Renal cortical epithelial cell (primary cell): ENCODE measurements at regions not wholly inside any gene's neighbourhood (a gene's known extent, or its start where the extent isn't known, plus 50 kb on each side); places are given as distances from the start of the nearest gene placed in this dataset.
A peak's percentile ranks its signal among the peaks of the same experiment; 100 is the strongest.
"Not testable (repeated sequence)": the region's sequence is repeated elsewhere in the genome, so short reads cannot be mapped to it uniquely, and the experiment has no call there.

Experiments used
- DNase-seq: peaks from one replicate; pipeline ENCODE4 v3.0.0-alpha.2; 2011; ENCODE audit warnings: low read depth

DNA sequence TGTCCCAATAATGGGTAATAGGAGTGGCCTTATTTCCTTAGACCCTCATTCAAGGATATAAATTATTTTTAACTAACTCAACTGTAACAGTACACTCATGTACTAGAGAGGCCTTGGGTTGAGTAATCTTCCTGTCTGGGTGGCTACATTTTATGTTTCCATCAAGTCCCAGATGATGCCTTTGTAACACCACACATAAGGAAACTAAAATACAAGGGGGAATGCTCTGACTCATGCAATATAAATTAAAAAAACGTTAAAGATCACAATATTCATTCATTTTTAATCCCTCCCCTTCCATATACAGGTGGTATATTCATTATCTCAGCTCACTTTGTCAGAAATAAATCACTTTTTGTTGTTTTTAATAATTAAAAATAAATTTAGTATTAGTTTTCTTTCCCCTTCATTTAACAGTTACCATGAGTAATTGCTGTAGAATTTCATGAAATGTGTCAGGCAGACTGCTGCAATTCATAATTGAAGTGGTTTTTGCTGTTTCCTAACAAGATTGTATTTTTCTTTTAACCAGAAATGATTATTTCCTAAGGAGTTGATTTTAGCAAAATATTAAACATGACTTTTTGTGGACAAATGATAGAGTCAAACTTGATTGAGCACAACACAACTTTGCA lies 1403.6 kb downstream of the SUCLG1 start:
- DNase-seq: peak; percentile 94

DNA sequence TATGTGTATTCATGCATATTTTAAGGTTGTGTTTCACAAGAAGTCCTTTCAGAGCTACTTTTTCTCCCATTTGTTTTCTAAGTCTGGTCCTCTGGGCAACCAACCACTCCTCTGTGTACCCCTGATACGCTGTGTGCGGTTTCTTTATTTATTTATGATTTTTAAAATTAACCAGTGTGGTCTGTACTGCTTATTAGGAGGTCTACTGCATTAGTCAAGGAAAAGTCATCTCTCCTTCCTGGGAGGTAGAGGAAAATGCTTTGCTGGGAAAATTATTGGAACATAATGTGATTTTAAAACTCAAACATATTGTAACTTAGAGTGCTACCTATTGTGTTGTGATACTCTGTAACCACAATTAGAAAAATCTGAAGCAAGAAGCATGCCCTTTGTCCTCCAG lies 1404.3 kb downstream of the SUCLG1 start:
- DNase-seq: no peak

DNA sequence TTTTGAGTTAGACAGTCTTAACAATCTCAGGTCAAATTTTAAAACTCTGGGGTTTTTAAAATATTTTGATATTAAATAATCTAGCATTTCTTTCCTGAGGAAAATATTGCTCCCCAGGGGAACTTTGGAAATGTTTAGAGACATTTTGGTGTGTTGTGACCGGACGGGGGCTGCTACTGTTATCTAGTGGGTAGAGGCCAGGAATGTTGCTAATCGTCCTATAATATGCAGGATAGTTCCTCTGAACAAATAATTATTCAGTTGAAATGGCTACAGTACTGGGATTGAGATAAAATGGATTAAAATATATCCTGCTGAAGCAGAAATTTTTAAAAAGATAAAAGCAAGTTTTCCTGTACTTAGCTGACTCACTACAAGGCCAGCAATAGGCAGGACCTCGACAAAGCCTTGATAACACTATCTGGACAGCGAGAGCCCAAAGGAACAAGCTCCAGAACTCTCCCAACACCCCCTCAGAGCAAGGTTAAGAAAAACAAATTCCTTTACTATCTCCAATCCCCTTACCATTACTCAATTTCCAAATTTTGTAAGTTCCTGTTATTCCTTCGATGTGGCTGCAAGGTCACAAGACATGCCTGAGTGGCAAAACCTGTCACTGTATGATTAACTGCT lies 1407.4 kb downstream of the SUCLG1 start:
- no peak for DNase-seq

DNA sequence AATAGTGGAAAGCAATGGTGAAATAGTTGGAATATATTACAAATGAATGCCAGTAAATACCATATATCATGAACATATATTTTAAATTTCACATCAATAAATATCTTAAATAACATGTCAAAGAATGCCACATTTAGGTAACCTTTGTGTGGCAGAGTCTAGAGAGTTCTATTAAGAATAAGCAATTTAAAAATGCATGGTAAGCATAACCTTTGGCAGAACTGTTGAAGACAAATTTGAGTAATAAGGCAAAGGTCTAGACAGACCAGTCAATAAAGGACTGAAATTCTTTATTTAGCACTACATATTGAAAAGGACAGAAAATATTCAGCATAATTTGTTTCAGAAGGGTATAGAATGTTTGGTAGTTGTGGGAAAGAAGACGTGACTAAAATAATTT lies 1417.0 kb downstream of the SUCLG1 start:
- DNase-seq: no peak

DNA sequence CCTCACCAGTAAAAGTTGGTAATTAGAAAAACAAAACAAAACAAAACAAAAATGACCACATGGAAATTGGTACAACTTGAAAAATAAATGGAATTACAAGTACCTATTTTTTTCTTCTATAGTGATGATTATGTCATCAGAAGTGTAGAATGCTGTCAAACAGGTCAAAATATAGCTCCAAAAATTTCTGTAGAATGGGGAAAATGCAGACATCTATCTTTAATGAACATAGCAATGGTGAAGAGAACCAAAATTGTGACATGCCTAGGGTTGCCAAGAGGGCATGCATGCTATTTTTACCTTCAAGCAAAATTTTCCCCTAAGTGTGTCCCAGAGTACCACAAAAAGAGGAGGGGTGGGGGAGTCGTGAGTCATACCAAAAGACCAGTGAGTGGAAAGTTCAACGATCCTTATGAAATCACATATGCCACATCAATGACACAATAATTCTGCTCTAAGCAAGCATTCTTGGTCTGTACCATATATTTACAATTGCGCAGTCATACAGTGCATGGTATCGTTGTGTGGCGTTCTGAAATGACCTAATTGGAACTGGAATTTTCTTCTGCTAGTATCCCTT lies 1436.4 kb downstream of the SUCLG1 start:
- DNase-seq: peak; percentile 27

DNA sequence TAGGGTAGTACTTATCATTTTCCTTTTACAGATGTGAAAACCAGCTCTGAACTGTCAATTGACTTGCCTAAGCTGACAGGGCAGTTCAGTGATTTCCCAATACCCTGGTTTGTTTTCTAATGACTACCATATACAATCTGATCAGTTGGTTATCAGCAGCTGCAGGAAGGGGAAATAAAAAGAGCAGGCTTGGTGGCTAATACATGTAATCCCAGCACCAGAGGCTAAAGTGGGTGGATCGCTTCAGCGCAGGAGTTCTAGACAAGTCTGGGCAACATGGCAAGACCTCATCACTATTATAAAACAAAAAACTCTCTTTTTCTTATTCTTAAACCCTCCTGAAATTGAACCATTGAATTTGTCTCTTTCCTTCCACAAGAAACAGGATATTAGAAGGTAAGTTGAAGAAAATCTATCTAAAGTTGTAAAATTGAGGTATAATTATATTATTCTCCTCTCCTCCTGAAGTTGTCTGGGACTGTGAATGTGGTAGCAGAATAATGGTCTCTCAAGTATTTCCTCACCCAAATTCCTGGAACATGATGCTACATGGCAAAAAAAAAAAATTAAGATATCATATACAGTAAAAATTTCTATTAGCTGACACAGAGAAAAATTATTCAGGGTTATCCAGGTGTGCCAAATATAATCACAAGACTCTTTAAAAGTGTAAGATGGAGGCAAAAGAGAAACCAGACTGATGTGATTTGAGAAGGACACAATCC lies 1441.6 kb downstream of the SUCLG1 start:
- no peak for DNase-seq

DNA sequence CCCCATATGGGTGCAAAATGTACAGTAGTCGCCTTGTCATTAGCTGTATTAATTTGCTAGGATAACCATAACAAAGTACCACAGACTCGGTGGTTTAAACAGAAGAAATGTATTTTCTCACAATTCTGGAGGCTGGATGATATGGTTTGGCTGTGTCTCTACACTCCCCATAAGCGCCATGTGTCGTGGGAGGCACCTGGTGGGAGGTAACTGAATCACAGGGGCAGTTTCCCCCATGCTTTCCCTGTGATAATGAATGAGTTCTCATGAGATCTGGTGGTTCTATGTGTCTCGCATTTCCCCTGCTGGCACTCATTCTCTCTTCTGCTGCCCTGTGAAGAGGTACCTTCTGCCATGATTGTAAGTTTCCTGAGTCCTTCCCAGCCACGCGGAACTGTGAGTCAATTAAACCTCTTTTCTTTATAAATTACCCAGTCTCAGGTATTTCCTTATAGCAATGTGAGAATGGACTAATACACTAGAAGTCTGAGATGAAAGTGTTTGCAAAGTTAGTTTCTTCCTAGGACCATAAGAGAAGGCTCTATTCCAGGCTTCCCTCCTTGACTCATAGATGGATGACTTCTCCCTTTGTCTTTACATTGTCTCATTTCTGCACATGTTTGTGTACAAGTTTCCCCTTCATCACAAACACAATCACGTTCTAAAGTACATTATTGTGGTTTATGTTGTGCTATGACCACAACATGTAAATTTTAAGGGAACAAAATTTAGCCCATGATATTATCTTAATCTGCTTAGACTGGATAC lies 1442.6 kb downstream of the SUCLG1 start:
- DNase-seq: no peak

DNA sequence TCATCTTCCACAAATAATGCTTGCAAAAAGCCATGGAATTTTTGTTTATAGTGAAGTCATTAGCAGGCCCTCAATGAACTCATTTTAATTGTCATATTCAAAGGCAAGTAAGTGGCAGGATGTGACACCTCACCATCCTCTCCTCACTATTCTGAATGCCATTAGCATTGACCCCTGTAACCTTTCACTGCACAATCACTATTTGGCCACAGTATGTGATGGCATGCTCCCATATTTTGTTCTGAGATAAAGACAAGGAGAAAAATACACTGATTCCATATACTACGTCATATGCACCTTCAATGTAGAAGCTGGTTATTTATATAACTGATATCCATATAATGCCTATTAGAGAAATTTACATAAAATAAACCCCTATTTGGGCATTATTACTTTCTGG lies 1443.2 kb downstream of the SUCLG1 start:
- DNase-seq: no peak

DNA sequence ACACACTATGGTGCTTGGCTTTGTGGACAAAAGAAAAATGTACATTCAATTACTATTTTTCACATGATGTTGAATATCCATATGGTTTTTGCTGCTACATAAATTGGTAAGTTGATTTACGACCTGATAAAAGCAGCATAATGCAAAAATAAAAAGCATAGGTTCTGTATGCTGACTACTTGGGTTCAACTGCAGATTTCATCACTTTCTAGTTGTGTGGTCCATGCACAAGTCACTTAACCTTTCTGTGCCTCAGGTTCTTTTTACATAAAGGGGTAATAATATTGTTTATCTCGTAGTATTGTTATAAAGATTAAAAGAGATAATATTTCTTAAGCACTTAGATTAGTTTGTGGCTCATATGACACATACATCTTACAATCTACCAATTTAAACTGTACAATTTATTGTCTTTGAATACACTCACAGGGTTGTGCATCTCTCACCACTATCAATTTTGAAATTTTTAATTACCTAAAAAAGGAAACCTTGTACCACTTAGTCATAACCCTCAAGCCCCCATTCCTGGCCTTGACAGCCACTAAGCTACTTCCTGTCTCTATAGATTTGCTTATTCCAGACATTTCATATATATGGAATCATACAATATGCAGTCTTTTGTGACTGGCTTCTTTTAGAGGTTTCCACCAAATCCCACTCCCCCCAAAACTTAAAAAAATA lies 1443.9 kb downstream of the SUCLG1 start:
- no peak for DNase-seq

DNA sequence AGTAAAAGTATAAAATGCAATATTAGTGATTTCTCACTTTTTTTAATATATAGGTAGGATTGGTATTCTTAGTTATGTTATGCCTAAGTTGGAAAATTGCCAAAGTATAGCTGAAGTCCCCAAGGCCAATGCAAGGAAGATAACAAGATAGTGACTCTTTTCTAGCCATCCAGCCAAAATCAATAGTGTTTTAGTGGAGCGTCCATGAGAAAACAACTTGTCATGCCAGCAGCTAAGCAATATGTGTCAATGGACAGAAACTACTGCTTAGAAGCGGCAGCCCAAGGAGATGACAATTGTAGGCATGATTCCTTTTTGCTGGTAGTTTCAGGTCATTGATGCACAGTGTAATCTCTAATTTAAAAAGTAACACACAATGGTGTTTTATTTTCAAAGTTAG lies 1444.6 kb downstream of the SUCLG1 start:
- DNase-seq: no peak

DNA sequence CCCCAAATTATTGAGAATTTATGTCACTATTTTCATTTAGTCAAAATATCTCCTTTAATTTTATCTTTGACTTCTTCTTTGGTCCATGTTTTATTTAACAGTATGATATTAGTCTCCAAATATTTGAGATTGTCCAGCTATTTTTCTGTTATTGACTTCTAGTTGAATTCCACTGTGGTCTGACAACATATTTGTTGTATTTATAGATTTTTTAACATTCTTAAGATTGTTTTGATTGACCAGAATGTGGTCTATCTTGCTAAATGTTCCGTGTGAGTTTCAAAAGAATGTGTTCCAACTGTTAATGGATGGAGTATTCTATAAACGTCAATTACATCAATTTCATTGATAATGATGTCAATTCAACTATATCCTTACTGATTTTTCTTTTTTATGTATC lies 1452.1 kb downstream of the SUCLG1 start:
- no peak for DNase-seq

DNA sequence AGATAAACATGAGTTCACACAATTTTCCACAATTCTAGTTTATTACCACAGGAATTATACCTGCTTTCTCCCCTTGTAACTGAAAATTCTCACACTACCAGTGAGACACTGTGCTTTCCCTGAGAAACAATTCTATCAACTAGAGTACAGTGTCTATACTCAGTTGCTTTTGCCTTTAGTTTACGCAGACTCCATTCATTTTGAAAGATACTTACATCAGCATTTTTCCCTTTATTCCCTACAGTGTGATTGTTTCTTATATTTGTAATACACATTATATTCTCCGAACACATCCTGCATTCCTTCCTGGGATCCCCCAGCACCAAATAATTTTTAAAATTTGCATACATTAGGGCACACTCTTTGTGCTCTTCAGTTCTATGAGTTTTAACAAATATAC lies 1455.5 kb downstream of the SUCLG1 start:
- no peak for DNase-seq

DNA sequence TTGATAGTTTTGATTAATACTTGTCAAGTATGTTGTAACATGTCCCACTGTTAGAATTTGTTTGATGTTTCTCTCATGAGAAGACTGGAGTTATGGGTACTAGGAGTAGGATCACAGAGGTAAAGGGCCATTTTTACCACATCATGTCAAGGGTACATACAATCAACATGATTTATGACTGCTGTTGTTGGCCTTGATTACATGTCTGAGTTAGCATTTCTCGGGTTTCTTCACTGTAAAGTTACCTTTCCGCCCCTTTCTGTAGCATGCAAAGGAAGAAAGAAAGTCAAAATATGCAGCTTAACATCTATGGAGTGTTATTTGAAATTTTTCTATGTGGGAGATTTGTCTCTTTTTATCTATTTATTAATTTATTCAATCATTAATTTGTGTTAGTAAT lies 1456.4 kb downstream of the SUCLG1 start:
- DNase-seq: no peak

DNA sequence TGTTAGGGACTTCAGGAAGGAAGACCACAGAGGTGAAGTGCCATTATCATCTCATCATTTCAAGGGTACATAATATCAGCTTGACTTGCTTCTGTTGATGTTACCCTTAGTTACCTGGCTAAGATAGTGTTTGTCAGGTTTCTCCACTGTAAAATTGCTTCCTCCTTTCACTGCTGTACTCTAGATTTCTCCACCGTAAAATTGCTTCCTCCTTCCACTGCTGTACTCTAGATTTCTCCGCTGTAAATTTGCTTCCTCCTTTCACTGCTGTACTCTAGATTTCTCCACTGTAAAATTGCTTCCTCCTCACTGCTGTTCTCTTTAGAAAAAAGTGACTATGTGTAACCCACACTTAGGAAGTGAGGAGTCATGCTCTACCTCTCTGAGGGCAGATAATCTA lies 1460.3 kb downstream of the SUCLG1 start:
- DNase-seq: peak; percentile 16

DNA sequence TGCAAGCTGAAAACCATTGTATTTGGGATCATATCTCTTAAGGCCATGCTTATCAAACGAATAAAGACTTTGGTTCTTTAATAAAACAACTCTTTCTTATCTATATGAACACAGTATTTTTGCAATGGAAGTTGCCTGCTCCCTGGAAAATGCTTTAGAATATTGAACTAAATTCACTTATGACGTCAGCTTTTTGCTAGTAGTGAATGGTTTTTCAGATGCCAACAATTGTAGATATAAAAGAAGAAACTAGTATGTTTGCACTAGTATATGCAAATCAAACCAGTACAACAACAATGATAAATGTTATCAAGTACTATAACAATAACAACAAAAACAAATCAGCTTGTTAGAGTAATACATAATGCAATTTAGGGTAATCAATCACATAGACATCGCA lies 1462.9 kb downstream of the SUCLG1 start:
- no peak for DNase-seq

DNA sequence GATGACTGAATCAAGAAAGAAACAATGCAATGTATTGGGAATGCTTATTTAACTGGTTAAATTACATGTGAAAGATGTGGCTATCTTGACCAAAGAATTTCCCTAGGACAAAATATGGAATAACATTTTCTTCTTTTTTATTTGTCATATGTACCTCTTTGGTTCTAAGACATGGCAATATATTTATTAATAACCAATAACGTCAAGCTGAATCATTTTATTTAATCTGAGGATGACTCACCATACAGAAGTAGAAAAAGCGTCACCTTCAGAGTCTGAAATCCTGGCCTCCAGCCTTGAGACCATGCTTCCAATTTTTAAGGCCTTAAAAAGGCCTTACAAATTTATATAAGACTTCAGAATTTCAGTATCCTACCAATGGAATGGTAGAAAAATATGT lies 1464.9 kb downstream of the SUCLG1 start:
- no peak for DNase-seq

DNA sequence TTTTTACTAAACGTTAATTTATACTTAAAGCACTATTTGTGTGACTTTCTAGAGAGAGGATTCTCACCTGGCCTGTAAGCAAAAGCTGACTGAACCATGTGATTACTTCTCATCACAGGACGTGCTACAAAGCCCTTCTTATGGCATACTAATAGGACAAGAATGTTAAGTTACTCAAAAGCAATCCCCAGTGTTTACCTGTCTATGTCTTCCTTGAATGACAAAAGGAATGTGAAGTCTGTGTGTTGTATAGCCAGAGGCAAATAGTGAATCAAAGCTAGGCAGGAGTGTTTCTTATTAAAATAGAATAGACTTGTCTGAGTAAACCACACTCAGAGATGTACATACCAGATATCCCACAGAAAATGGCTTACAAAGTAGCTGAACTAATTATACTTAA lies 1465.5 kb downstream of the SUCLG1 start:
- peak; percentile 97 for DNase-seq

DNA sequence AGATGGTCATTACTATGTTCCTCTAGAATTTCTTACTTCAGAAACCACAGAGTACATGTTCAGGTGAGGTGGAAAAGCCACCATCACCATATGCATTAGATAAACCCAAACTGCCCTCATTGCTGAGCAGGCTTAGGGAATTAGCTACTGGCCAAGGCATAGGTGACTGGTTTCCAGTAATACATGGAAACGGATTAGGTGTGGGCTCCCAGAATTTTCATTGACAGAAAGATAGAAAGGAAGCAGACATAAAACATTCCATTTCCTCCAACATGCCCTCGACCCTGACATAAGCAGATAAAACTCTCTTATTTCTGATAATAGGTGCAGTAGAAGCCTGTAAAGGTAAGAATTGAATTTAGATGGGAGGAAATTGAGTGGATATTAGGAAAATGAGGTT lies 1466.1 kb downstream of the SUCLG1 start:
- no peak for DNase-seq

DNA sequence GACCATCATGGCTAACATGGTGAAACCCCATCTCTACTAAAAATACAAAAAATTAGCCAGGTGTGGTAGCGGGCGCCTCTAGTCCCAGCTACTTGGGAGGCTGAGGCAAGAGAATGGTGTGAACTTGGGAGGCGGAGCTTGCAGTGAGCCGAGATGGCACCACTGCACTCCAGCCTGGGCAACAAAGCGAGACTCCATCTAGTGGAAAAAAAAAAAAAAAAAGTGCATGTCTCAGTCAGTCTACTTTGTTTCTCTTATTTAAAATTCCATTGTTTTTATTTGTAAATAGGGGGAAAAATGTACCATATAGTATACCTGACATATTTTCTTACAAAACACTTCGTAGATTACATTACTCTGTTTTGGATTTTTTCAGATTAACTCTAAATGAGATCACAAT lies 1471.4 kb downstream of the SUCLG1 start:
- DNase-seq: not testable (repeated sequence)

DNA sequence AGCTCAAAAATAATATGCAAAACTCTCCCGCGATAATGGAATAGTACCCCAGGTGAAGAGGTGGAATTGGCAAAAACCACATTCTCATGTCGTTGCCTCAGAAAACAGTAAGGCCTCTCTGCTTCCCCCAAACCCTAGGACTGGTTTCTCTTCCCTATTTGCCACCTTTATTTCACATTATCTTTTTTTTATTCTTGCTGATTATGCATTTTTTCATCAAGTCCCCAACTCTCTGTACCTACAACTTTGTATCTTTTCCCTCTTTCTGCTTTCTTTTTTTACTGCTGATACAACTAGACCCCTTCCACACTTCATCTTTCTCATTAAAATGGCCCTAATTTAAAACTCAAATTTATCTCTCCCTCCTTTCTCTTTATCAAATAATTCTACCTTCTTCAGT lies 1472.2 kb downstream of the SUCLG1 start:
- DNase-seq: no peak

DNA sequence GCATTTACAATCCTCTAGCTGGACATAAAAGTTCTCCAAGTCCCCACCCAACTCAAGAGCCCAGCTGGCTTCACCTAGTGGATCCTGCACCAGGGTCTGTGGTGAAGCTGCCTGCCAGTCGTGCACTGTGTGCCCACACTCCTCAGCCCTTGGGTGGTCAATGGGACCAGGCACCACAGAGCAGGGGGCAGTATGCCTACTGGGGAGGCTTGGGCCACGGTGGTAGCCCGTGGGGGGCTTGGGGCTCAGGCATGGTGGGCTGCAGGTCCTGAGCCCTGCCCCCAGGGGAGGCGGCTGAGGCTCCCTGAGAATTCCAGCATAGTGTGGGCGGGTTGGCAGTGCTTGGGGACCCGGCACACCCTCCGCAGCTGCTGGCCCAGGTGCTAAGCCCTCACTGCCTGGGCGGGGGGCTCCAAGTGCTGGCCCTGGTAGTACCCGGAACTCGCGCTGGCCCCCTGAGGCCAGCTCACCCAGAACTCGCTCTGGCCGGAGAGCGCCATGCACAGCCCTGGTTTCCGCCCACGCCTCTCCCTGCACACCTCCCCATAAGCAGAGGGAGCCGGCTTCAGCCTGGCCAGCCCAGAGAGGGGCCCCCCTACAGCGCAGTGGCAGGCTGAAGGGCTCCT lies 1473.4 kb downstream of the SUCLG1 start:
- DNase-seq: no peak
